Liver (tissue), 8 donors: ENCODE measurements at regions not wholly inside any gene's neighbourhood (a gene's known extent, or its start where the extent isn't known, plus 50 kb on each side); places are given as distances from the start of the nearest gene placed in this dataset.

Experiments used
- DNase-seq: peaks from one replicate; pipeline ENCODE4 v3.0.0-alpha.2; 2017; ENCODE audit warnings: low spot score
- H3K27ac ChIP-seq, 2 donors: one replicate each; pipeline ENCODE4 v1.7.0; 2013; ENCODE audit warnings: inconsistent platforms in 2 of 2, low read length in 2 of 2, control low read depth in 1 of 2, low read depth in 1 of 2, mild to moderate bottlenecking in 1 of 2
- H3K27me3 ChIP-seq, 4 donors: one replicate each; pipeline versions ENCODE4 v1.6.1 to v1.7.0; 2013; ENCODE audit warnings: low read length in 3 of 4, inconsistent platforms in 1 of 4, mild to moderate bottlenecking in 1 of 4, moderate library complexity in 1 of 4; ENCODE audit not compliant: control insufficient read depth in 4 of 4, insufficient read depth in 4 of 4
- H3K36me3 ChIP-seq, 4 donors: one replicate each; pipeline versions ENCODE4 v1.6.1 to v1.7.0; 2013; ENCODE audit warnings: low read length in 3 of 4, mild to moderate bottlenecking in 3 of 4, low read depth in 1 of 4, moderate library complexity in 1 of 4; ENCODE audit not compliant: control insufficient read depth in 4 of 4, insufficient read depth in 3 of 4
- H3K4me1 ChIP-seq, 4 donors: one replicate each; pipeline versions ENCODE4 v1.6.1 to v1.7.0; 2013; ENCODE audit warnings: low read length in 3 of 4, mild to moderate bottlenecking in 3 of 4, moderate library complexity in 1 of 4; ENCODE audit not compliant: control insufficient read depth in 4 of 4, insufficient read depth in 4 of 4
- H3K4me3 ChIP-seq, 3 donors: one replicate each; pipeline versions ENCODE4 v1.6.1 to v1.7.0; 2013; ENCODE audit warnings: low read length in 3 of 3, control low read depth in 1 of 3, low read depth in 1 of 3, mild to moderate bottlenecking in 1 of 3
- H3K9ac ChIP-seq, 2 donors: one replicate each; pipeline ENCODE4 v1.7.0; 2013; ENCODE audit warnings: low read length in 2 of 2, mild to moderate bottlenecking in 2 of 2, moderate library complexity in 2 of 2, control low read depth in 1 of 2, low read depth in 1 of 2
- H3K9me3 ChIP-seq, 4 donors: one replicate each; pipeline versions ENCODE4 v1.6.1 to v1.7.0; 2013; ENCODE audit warnings: low read length in 3 of 4; ENCODE audit not compliant: control insufficient read depth in 4 of 4
- CTCF ChIP-seq: fragments of 150-350 bp; IDR thresholded peaks from 2 replicates; pipeline ENCODE4 v1.5.1; 2017; ENCODE audit warnings: improper control_type of control experiment, low read depth, low read length; ENCODE audit not compliant: missing input control
- EGR1 ChIP-seq, 2 donors: IDR thresholded peaks; 2 replicates each; pipeline ENCODE4 v1.6.1; 2016 to 2018; ENCODE audit warnings: antibody characterized with exemption in 2 of 2, low read depth in 2 of 2
- FOXA1 ChIP-seq: IDR thresholded peaks from 2 replicates; pipeline ENCODE4 v1.6.1; 2016; ENCODE audit warnings: antibody characterized with exemption
- FOXA2 ChIP-seq: IDR thresholded peaks from 2 replicates; pipeline ENCODE4 v1.6.1; 2016; ENCODE audit warnings: antibody characterized with exemption
- GABPA ChIP-seq, 2 donors: IDR thresholded peaks in 1 of 2; conservative IDR thresholded peaks in 1 of 2; 2 replicates each; pipeline ENCODE4 v1.6.1; 2016; ENCODE audit warnings: antibody characterized with exemption in 2 of 2, mild to moderate bottlenecking in 1 of 2, moderate library complexity in 1 of 2
- HNF4A ChIP-seq, 2 donors: conservative IDR thresholded peaks; 2 replicates each; pipeline ENCODE4 v1.6.1; 2016; ENCODE audit warnings: antibody characterized with exemption in 2 of 2, mild to moderate bottlenecking in 2 of 2
- HNF4G ChIP-seq: IDR thresholded peaks from 2 replicates; pipeline ENCODE4 v1.6.1; 2016; ENCODE audit warnings: antibody characterized with exemption
- JUND ChIP-seq, 2 donors: IDR thresholded peaks; 2 replicates each; pipeline ENCODE4 v1.6.1; 2016; ENCODE audit warnings: antibody characterized with exemption in 2 of 2
- NR2F2 ChIP-seq: IDR thresholded peaks from 2 replicates; pipeline ENCODE4 v1.6.1; 2016; ENCODE audit warnings: antibody characterized with exemption
- RAD21 ChIP-seq, 2 donors: IDR thresholded peaks; 2 replicates each; pipeline ENCODE4 v1.6.1; 2016; ENCODE audit warnings: antibody characterized with exemption in 2 of 2, mild to moderate bottlenecking in 2 of 2
- RXRA ChIP-seq, 2 donors: IDR thresholded peaks; 2 replicates each; pipeline ENCODE4 v1.6.1; 2017 to 2018; ENCODE audit warnings: antibody characterized with exemption in 2 of 2, mild to moderate bottlenecking in 1 of 2
- SP1 ChIP-seq: IDR thresholded peaks from 2 replicates; pipeline ENCODE4 v1.6.1; 2018; ENCODE audit warnings: antibody characterized with exemption, mild to moderate bottlenecking
- TAF1 ChIP-seq: conservative IDR thresholded peaks from 2 replicates; pipeline ENCODE4 v1.6.1; 2016; ENCODE audit warnings: antibody characterized with exemption, mild to moderate bottlenecking
- YY1 ChIP-seq: IDR thresholded peaks from 2 replicates; pipeline ENCODE4 v1.6.1; 2016; ENCODE audit warnings: antibody characterized with exemption, mild to moderate bottlenecking
- WGBS: extraction: QIAGEN DNeasy Blood & Tissue Kit; methylation state at CpG from one replicate; pipeline ENCODE4 v1.1.7; 2013; 5-methylcytosine and 5-hydroxymethylcytosine counted together
- TF ChIP-seq, protein P1 (sequence below): IDR thresholded peaks from 2 replicates; pipeline ENCODE4 v1.6.1; 2016; ENCODE audit warnings: antibody characterized with exemption
- TF ChIP-seq, protein P2 (sequence below): IDR thresholded peaks from 2 replicates; pipeline ENCODE4 v1.6.1; 2016; ENCODE audit warnings: antibody characterized with exemption
- TF ChIP-seq, protein P3 (sequence below): IDR thresholded peaks from 2 replicates; pipeline ENCODE4 v1.6.1; 2016; ENCODE audit warnings: antibody characterized with exemption, mild to moderate bottlenecking
- TF ChIP-seq, protein P4 (sequence below): IDR thresholded peaks from 2 replicates; pipeline ENCODE4 v1.6.1; 2016; ENCODE audit warnings: antibody characterized with exemption
- donor health status: healthy.
- donor health status: healthy.
- donor health status: healthy.
- donor health status: healthy.
- donor health status: healthy.

- TF ChIP-seq YY1 (no peak), HNF4G (no peak), RXRA (IDR thresholded peaks at IDR 0.05) (no peak), TAF1 (no peak)
- no peak overlapping the region for H3K27ac ChIP-seq
- H3K9ac ChIP-seq = no peak overlapping the region
- WGBS = 74% methylated on average over 1 of the region's 1 CpG
- no peaks in the 10 kb centered on the region for H3K4me1 ChIP-seq
- H3K36me3 ChIP-seq = no peaks in the 10 kb centered on the region
- H3K9me3 ChIP-seq = peaks cover 0 to 2% (median 0%) of the 10 kb centered on the region in 4 donors
- H3K27me3 ChIP-seq = no peaks in the 10 kb centered on the region
- no peak for DNase-seq
- H3K4me3 ChIP-seq = no peak overlapping the region
Measured at GRCh38 chr11:104324276-104324675, 160.3 kb upstream of the PDGFD start.

DNA sequence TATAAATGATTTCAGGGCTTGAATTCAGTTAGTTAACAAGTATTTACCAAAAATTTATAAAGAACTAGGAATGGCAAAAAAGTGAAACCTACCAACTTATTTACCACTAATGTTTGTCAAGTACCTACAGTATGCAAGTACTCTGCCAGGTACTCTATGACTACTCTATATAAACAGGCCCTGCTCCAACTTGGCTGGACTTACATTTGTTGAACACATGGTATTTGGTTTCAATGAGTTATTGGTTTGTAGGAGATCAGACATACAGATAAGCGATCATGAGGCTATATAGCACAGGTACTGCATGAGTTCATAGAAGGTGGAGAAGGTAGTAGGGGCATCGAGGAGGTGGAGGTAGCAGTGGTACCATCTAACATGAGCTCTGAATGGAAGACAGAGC is 159.9 kb upstream of the PDGFD start:
- WGBS = 86% methylated on average over 2 of the region's 2 CpGs
- no peak overlapping the region for H3K9ac ChIP-seq
- no peak overlapping the region for H3K4me3 ChIP-seq

DNA sequence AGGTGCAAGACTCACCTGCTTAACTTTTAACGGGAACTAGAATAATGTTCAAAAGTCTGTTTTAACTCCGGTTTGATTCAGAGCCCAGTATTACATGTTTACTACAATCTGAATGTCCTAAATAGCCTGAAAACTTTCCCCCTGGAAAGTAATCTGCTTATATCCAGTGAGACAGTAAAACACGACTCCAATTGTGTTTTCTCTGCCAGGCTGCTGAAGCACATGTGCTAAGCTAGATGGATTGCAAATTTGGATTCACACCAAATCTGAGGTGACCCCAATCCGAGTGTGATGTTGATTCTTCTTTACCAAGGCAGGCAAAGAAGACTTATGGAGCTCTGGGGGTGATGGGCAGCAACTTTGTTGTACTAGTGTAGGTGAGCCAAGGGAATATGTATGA is 158.7 kb upstream of the PDGFD start:
- WGBS = 63% methylated on average over 4 of the region's 4 CpGs
- no peaks in the 10 kb centered on the region for H3K36me3 ChIP-seq
- H3K9ac ChIP-seq = no peak overlapping the region
- no peak for DNase-seq
- H3K4me1 ChIP-seq = no peaks in the 10 kb centered on the region
- no peak overlapping the region for H3K4me3 ChIP-seq
- H3K27ac ChIP-seq = no peak overlapping the region
- H3K9me3 ChIP-seq = peaks cover 0 to 2% (median 0%) of the 10 kb centered on the region in 4 donors
- TF ChIP-seq NR2F2 (no peak), FOXA2 (no peak), RXRA (IDR thresholded peaks at IDR 0.05) (no peak), YY1 (no peak), GABPA (IDR thresholded peaks at IDR 0.05 in 1 of 2, conservative IDR thresholded peaks at IDR 0.05 in 1 of 2) (no peak), HNF4A (conservative IDR thresholded peaks at IDR 0.05) (no peak), SP1 (no peak), HNF4G (no peak), EGR1 (IDR thresholded peaks at IDR 0.05; ENCODE audit: low read depth in 2 of 2) (no peak), JUND (IDR thresholded peaks at IDR 0.05) (no peak), FOXA1 (no peak), TAF1 (no peak), CTCF (no peak), RAD21 (IDR thresholded peaks at IDR 0.05) (no peak)
- TF ChIP-seq, protein P1, sequence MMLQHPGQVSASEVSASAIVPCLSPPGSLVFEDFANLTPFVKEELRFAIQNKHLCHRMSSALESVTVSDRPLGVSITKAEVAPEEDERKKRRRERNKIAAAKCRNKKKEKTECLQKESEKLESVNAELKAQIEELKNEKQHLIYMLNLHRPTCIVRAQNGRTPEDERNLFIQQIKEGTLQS = no peak
- TF ChIP-seq, protein P2, sequence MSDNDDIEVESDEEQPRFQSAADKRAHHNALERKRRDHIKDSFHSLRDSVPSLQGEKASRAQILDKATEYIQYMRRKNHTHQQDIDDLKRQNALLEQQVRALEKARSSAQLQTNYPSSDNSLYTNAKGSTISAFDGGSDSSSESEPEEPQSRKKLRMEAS = no peak
- TF ChIP-seq, protein P3, sequence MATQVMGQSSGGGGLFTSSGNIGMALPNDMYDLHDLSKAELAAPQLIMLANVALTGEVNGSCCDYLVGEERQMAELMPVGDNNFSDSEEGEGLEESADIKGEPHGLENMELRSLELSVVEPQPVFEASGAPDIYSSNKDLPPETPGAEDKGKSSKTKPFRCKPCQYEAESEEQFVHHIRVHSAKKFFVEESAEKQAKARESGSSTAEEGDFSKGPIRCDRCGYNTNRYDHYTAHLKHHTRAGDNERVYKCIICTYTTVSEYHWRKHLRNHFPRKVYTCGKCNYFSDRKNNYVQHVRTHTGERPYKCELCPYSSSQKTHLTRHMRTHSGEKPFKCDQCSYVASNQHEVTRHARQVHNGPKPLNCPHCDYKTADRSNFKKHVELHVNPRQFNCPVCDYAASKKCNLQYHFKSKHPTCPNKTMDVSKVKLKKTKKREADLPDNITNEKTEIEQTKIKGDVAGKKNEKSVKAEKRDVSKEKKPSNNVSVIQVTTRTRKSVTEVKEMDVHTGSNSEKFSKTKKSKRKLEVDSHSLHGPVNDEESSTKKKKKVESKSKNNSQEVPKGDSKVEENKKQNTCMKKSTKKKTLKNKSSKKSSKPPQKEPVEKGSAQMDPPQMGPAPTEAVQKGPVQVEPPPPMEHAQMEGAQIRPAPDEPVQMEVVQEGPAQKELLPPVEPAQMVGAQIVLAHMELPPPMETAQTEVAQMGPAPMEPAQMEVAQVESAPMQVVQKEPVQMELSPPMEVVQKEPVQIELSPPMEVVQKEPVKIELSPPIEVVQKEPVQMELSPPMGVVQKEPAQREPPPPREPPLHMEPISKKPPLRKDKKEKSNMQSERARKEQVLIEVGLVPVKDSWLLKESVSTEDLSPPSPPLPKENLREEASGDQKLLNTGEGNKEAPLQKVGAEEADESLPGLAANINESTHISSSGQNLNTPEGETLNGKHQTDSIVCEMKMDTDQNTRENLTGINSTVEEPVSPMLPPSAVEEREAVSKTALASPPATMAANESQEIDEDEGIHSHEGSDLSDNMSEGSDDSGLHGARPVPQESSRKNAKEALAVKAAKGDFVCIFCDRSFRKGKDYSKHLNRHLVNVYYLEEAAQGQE = no peak
- TF ChIP-seq, protein P4, sequence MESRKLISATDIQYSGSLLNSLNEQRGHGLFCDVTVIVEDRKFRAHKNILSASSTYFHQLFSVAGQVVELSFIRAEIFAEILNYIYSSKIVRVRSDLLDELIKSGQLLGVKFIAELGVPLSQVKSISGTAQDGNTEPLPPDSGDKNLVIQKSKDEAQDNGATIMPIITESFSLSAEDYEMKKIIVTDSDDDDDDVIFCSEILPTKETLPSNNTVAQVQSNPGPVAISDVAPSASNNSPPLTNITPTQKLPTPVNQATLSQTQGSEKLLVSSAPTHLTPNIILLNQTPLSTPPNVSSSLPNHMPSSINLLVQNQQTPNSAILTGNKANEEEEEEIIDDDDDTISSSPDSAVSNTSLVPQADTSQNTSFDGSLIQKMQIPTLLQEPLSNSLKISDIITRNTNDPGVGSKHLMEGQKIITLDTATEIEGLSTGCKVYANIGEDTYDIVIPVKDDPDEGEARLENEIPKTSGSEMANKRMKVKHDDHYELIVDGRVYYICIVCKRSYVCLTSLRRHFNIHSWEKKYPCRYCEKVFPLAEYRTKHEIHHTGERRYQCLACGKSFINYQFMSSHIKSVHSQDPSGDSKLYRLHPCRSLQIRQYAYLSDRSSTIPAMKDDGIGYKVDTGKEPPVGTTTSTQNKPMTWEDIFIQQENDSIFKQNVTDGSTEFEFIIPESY = no peak
- no peaks in the 10 kb centered on the region for H3K27me3 ChIP-seq

More for the DNA sequence above, 159.9 kb upstream of the PDGFD start:
- no peak for TF ChIP-seq SP1
- no peak for TF ChIP-seq FOXA2
- no peak for TF ChIP-seq JUND (IDR thresholded peaks at IDR 0.05)
- no peak for TF ChIP-seq FOXA1
- Histone ChIP-seq H3K36me3 (no peaks in the 10 kb centered on the region), H3K27me3 (no peaks in the 10 kb centered on the region), H3K27ac (no peak overlapping the region), H3K4me1 (no peaks in the 10 kb centered on the region), H3K9me3 (peaks cover 0 to 2% (median 0%) of the 10 kb centered on the region in 4 donors)
- no peak for DNase-seq
